SK-N-SH (cell line): ENCODE measurements at regions not wholly inside any gene's neighbourhood (a gene's known extent, or its start where the extent isn't known, plus 50 kb on each side); places are given as distances from the start of the nearest gene placed in this dataset.

ENCODE experiments used
- EP300 ChIP-seq, 2 experiments: IDR thresholded peaks; 2 replicates each; pipeline versions ENCODE4 v1.4.0 to v1.6.1; 2012; ENCODE audit warnings: borderline replicate concordance in 1 of 2, low read depth in 1 of 2, low read length in 1 of 2
- FOXM1 ChIP-seq: IDR thresholded peaks from 2 replicates; pipeline ENCODE4 v1.4.0; 2012; ENCODE audit warnings: low read depth, mild to moderate bottlenecking
- RAD21 ChIP-seq: IDR thresholded peaks from 2 replicates; pipeline ENCODE4 v1.6.1; 2012; ENCODE audit warnings: mild to moderate bottlenecking, low read length
- SIN3A ChIP-seq: IDR thresholded peaks from 2 replicates; pipeline ENCODE4 v1.6.1; 2012; ENCODE audit warnings: low read depth, mild to moderate bottlenecking, low read length, moderate library complexity, borderline replicate concordance
- TAF1 ChIP-seq: IDR thresholded peaks from 2 replicates; pipeline ENCODE4 v1.6.1; 2012; ENCODE audit warnings: low read depth, mild to moderate bottlenecking, low read length, moderate library complexity, borderline replicate concordance
- TF ChIP-seq, protein P1 (sequence below): IDR thresholded peaks from 2 replicates; pipeline ENCODE4 v1.4.0; 2012; ENCODE audit warnings: low read depth, borderline replicate concordance
- TF ChIP-seq, protein P2 (sequence below): IDR thresholded peaks from 2 replicates; pipeline ENCODE4 v1.6.1; 2012; ENCODE audit warnings: mild to moderate bottlenecking, low read depth, low read length, moderate library complexity

DNA sequence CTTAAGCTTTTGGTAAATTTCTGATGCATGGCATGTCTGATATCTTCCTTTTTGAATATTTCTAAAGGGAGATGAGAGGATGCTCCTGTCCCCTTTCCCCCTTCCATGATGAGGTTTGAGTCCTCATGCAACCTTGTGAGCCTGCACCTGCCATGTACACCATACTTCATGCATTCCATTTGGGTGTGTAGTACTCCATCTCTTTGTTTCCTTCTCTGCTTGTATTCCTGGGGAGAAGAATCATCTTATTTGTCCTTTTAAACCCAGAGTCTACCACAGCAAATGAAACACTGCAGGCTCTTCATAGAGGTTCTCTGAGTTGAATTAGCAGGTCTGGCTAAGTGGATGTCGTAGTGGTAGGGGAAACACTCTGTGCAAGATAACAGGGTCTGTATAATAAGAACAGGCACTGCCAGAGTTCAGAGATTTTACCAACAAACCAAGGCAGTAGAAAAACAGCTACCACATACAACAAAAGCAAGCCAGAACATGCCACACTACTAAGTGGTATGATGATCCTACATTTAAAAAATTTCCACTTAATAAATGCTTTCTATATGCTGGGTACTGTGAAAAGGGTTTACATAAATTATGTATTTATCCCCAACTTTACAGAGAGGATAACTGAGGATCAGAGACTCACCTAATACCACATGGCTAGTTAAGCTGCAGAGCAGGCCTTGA, 439.8 kb upstream of the GRIA1 start:
- TF ChIP-seq SIN3A (no peak), TAF1 (no peak), RAD21 (no peak), FOXM1 (no peak), EP300 (IDR thresholded peaks at IDR 0.05; ENCODE audit: borderline replicate concordance in 1 of 2, low read depth in 1 of 2, low read length in 1 of 2) (no peak)
- TF ChIP-seq, protein P1, sequence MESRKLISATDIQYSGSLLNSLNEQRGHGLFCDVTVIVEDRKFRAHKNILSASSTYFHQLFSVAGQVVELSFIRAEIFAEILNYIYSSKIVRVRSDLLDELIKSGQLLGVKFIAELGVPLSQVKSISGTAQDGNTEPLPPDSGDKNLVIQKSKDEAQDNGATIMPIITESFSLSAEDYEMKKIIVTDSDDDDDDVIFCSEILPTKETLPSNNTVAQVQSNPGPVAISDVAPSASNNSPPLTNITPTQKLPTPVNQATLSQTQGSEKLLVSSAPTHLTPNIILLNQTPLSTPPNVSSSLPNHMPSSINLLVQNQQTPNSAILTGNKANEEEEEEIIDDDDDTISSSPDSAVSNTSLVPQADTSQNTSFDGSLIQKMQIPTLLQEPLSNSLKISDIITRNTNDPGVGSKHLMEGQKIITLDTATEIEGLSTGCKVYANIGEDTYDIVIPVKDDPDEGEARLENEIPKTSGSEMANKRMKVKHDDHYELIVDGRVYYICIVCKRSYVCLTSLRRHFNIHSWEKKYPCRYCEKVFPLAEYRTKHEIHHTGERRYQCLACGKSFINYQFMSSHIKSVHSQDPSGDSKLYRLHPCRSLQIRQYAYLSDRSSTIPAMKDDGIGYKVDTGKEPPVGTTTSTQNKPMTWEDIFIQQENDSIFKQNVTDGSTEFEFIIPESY = no peak
- TF ChIP-seq, protein P2, sequence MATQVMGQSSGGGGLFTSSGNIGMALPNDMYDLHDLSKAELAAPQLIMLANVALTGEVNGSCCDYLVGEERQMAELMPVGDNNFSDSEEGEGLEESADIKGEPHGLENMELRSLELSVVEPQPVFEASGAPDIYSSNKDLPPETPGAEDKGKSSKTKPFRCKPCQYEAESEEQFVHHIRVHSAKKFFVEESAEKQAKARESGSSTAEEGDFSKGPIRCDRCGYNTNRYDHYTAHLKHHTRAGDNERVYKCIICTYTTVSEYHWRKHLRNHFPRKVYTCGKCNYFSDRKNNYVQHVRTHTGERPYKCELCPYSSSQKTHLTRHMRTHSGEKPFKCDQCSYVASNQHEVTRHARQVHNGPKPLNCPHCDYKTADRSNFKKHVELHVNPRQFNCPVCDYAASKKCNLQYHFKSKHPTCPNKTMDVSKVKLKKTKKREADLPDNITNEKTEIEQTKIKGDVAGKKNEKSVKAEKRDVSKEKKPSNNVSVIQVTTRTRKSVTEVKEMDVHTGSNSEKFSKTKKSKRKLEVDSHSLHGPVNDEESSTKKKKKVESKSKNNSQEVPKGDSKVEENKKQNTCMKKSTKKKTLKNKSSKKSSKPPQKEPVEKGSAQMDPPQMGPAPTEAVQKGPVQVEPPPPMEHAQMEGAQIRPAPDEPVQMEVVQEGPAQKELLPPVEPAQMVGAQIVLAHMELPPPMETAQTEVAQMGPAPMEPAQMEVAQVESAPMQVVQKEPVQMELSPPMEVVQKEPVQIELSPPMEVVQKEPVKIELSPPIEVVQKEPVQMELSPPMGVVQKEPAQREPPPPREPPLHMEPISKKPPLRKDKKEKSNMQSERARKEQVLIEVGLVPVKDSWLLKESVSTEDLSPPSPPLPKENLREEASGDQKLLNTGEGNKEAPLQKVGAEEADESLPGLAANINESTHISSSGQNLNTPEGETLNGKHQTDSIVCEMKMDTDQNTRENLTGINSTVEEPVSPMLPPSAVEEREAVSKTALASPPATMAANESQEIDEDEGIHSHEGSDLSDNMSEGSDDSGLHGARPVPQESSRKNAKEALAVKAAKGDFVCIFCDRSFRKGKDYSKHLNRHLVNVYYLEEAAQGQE = no peak
